Erythroblast (primary cell): ENCODE measurements at regions not wholly inside any gene's neighbourhood (a gene's known extent, or its start where the extent isn't known, plus 50 kb on each side); places are given as distances from the start of the nearest gene placed in this dataset.

Experiments used
- GATA1 ChIP-seq: IDR thresholded peaks from 2 replicates; pipeline ENCODE4 v1.6.1; 2011; ENCODE audit warnings: low read depth, mild to moderate bottlenecking, control low read depth, low read length, moderate library complexity
- POLR2A ChIP-seq: IDR thresholded peaks from 2 replicates; pipeline ENCODE4 v1.6.1; 2011; ENCODE audit warnings: mild to moderate bottlenecking, low read length

DNA sequence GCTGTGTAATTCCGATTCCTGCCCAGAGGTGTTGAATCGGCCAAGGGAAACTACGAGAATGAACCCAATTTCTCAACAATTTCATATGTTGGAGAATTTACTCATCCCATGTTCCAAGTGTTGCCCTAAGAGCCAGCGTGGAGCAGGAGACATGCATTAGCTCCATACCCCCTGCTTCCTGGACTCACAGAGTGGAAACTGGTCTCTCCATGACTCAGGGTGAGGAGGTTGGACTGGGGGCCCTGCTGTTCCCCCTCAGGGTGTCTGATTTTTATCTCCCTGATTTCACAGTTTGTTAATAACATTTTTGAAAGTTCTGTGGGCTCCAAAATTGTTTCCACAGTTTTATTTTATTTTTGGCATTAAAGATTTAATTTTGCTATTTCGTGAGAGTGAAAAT is 183.0 kb upstream of the SFRP2 start:
- no peak for TF ChIP-seq POLR2A
- TF ChIP-seq GATA1 = no peak
